Heart left ventricle (tissue), 13 donors: ENCODE measurements at regions not wholly inside any gene's neighbourhood (a gene's known extent, or its start where the extent isn't known, plus 50 kb on each side); places are given as distances from the start of the nearest gene placed in this dataset.

Experiments used
- CTCF ChIP-seq, 12 donors: fragments of 200-600 bp; sonication (generic) in 4 of 12; IDR thresholded peaks; one replicate each; pipeline versions ENCODE4 v1.5.0 to v1.8.0; 2018 to 2022; ENCODE audit warnings: antibody characterized with exemption in 12 of 12, mild to moderate bottlenecking in 5 of 12
- POLR2A ChIP-seq, 2 donors: fragments of 450-650 bp; IDR thresholded peaks; one replicate each; pipeline ENCODE4 v1.6.1; 2017; ENCODE audit warnings: antibody characterized with exemption in 2 of 2, mild to moderate bottlenecking in 2 of 2, moderate library complexity in 2 of 2
- donor health status: ischemic (EF 13 %, LVEDD 7.1; RV severe dilation, severe dysfunction).
- donor health status: DM: no; HTN: yes; CAD: no.
- donor health status: DM: no; HTN: no; CAD: no.
- donor health status: ischemic (EF 25% LVEDD 6.9; RV normal size, moderate dysfunction).
- donor health status: ischemic (EF 25% LVEDD 5.7; RV mildly dilated, moderate dysfunction).
- donor health status: ischemic (EF 35%, LVEDD 5.7; RV mildly dilated, moderate dysfunction).
- donor health status: nonischemic (EF 11% LVEDD 7.7; RV severe dilation, severe dysfunction).
- donor health status: DM: yes; HTN: yes; CAD: no.
- donor health status: PGD.
- donor health status: ischemic (EF 29% LVEDD 5.4; RV normal size, mild dysfunction).
- donor health status: nonischemic (EF 23%, LVEDD 6.1; RV moderate dilation, normal function).

GRCh38 chr5:61275841-61276240, 56.2 kb upstream of the ZSWIM6 start:
- TF ChIP-seq CTCF (IDR thresholded peaks at IDR 0.05), result no peak
- TF ChIP-seq POLR2A (IDR thresholded peaks at IDR 0.05), result no peak
